ENCODE measurements at regions not wholly inside any gene's neighbourhood (a gene's known extent, or its start where the extent isn't known, plus 50 kb on each side); places are given as distances from the start of the nearest gene placed in this dataset.

GRCh38 chr13:112244061-112244460 lies 132.1 kb upstream of the SPACA7 start:
- H3K4me3 Mint-ChIP-seq = no peak overlapping the region
- Histone ChIP-seq H3K4me1 (ENCODE audit: control insufficient read depth in 1 of 2, extremely low read depth in 1 of 2, insufficient read depth in 2 of 2, low read length in 2 of 2) (no peaks in the 10 kb centered on the region), H3K4me3 (ENCODE audit: control insufficient read depth in 1 of 2, extremely low read depth in 1 of 2, low read length in 1 of 2) (no peak overlapping the region), H3K36me3 (ENCODE audit: control insufficient read depth in 2 of 2, extremely low read depth in 1 of 2, insufficient read depth in 1 of 2, low read length in 1 of 2) (no peaks in the 10 kb centered on the region), H3K27ac (ENCODE audit: low read length) (no peak overlapping the region), H3K9me3 (no peaks in the 10 kb centered on the region), H3K27me3 (replicated peaks in 1 of 2; ENCODE audit: control insufficient read depth in 2 of 2, extremely low read depth in 1 of 2, insufficient read depth in 2 of 2, low read length in 1 of 2) (peaks cover 0 to 3% of the 10 kb centered on the region in 2 experiments)
- DNase-seq (no peak), ATAC-seq (replicated peaks in 1 of 4) (no peak)
- H3K36me3 Mint-ChIP-seq = no peaks in the 10 kb centered on the region
- 72% methylated on average over 8 of the region's 11 CpGs for WGBS (ENCODE audit: insufficient coverage)
- ChIA-PET CTCF (no interaction called here), POLR2A (no interaction called here)
- H3K27me3 Mint-ChIP-seq = peaks cover 2 to 3% of the 10 kb centered on the region in 2 donors
- no peaks in the 10 kb centered on the region for H3K9me3 Mint-ChIP-seq
- H3K4me1 Mint-ChIP-seq = no peaks in the 10 kb centered on the region
- no peak overlapping the region for H3K27ac Mint-ChIP-seq

GRCh38 chr13:112244495-112245177 lies 131.5 kb upstream of the SPACA7 start:
- Histone ChIP-seq H3K27ac (ENCODE audit: low read length) (no peak overlapping the region), H3K4me1 (ENCODE audit: control insufficient read depth in 1 of 2, extremely low read depth in 1 of 2, insufficient read depth in 2 of 2, low read length in 2 of 2) (no peaks in the 10 kb centered on the region), H3K27me3 (replicated peaks in 1 of 2; ENCODE audit: control insufficient read depth in 2 of 2, extremely low read depth in 1 of 2, insufficient read depth in 2 of 2, low read length in 1 of 2) (peaks cover 0 to 5% of the 10 kb centered on the region in 2 experiments), H3K9me3 (no peaks in the 10 kb centered on the region), H3K36me3 (ENCODE audit: control insufficient read depth in 2 of 2, extremely low read depth in 1 of 2, insufficient read depth in 1 of 2, low read length in 1 of 2) (no peaks in the 10 kb centered on the region), H3K4me3 (ENCODE audit: control insufficient read depth in 1 of 2, extremely low read depth in 1 of 2, low read length in 1 of 2) (no peak overlapping the region)
- no peaks in the 10 kb centered on the region for H3K4me1 Mint-ChIP-seq
- H3K27me3 Mint-ChIP-seq = peaks cover 2 to 3% of the 10 kb centered on the region in 2 donors
- WGBS (ENCODE audit: insufficient coverage) = 75% methylated on average over 13 of the region's 16 CpGs
- H3K36me3 Mint-ChIP-seq = no peaks in the 10 kb centered on the region
- ChIA-PET POLR2A (no interaction called here), CTCF (no interaction called here)
- no peak overlapping the region for H3K4me3 Mint-ChIP-seq
- no peak for ATAC-seq (replicated peaks in 1 of 4)
- DNase-seq = no peak
- no peak overlapping the region for H3K27ac Mint-ChIP-seq
- no peaks in the 10 kb centered on the region for H3K9me3 Mint-ChIP-seq

- DNase-seq (no peak), ATAC-seq (replicated peaks in 1 of 4) (no peak)
- H3K9me3 Mint-ChIP-seq = no peaks in the 10 kb centered on the region
- H3K27ac ChIP-seq (ENCODE audit: low read length) = no peak overlapping the region
- no peaks in the 10 kb centered on the region for H3K4me1 ChIP-seq (ENCODE audit: control insufficient read depth in 1 of 2, extremely low read depth in 1 of 2, insufficient read depth in 2 of 2, low read length in 2 of 2)
- no peaks in the 10 kb centered on the region for H3K4me1 Mint-ChIP-seq
- H3K9me3 ChIP-seq = no peaks in the 10 kb centered on the region
- H3K27ac Mint-ChIP-seq = no peak overlapping the region
- no peaks in the 10 kb centered on the region for H3K36me3 Mint-ChIP-seq
- no peak overlapping the region for H3K4me3 ChIP-seq (ENCODE audit: control insufficient read depth in 1 of 2, extremely low read depth in 1 of 2, low read length in 1 of 2)
- WGBS (ENCODE audit: insufficient coverage) = 90% methylated on average over 20 of the region's 25 CpGs
- ChIA-PET POLR2A (no interaction called here), CTCF (no interaction called here)
- no peak overlapping the region for H3K4me3 Mint-ChIP-seq
- H3K36me3 ChIP-seq (ENCODE audit: control insufficient read depth in 2 of 2, extremely low read depth in 1 of 2, insufficient read depth in 1 of 2, low read length in 1 of 2) = no peaks in the 10 kb centered on the region
- H3K27me3 Mint-ChIP-seq = peaks cover 6 to 7% of the 10 kb centered on the region in 2 donors
- H3K27me3 ChIP-seq (replicated peaks in 1 of 2; ENCODE audit: control insufficient read depth in 2 of 2, extremely low read depth in 1 of 2, insufficient read depth in 2 of 2, low read length in 1 of 2) = peaks cover 0 to 10% of the 10 kb centered on the region in 2 experiments
Measured at GRCh38 chr13:112245179-112245724, 130.9 kb upstream of the SPACA7 start.

- H3K27me3 ChIP-seq (replicated peaks in 1 of 2; ENCODE audit: control insufficient read depth in 2 of 2, extremely low read depth in 1 of 2, insufficient read depth in 2 of 2, low read length in 1 of 2) = peaks cover 0 to 12% of the 10 kb centered on the region in 2 experiments
- no peak overlapping the region for H3K27ac ChIP-seq (ENCODE audit: low read length)
- H3K36me3 ChIP-seq (ENCODE audit: control insufficient read depth in 2 of 2, extremely low read depth in 1 of 2, insufficient read depth in 1 of 2, low read length in 1 of 2) = no peaks in the 10 kb centered on the region
- 56% methylated on average over 3 of the region's 9 CpGs for WGBS (ENCODE audit: insufficient coverage)
- peaks cover 6 to 8% of the 10 kb centered on the region in 2 donors for H3K27me3 Mint-ChIP-seq
- H3K36me3 Mint-ChIP-seq = no peaks in the 10 kb centered on the region
- no peak overlapping the region for H3K27ac Mint-ChIP-seq
- ChIA-PET CTCF (no interaction called here), POLR2A (no interaction called here)
- no peak overlapping the region for H3K4me3 Mint-ChIP-seq
- H3K9me3 Mint-ChIP-seq = no peaks in the 10 kb centered on the region
- no peaks in the 10 kb centered on the region for H3K9me3 ChIP-seq
- DNase-seq (no peak), ATAC-seq (replicated peaks in 1 of 4) (no peak)
- H3K4me3 ChIP-seq (ENCODE audit: control insufficient read depth in 1 of 2, extremely low read depth in 1 of 2, low read length in 1 of 2) = no peak overlapping the region
- no peaks in the 10 kb centered on the region for H3K4me1 Mint-ChIP-seq
- H3K4me1 ChIP-seq (ENCODE audit: control insufficient read depth in 1 of 2, extremely low read depth in 1 of 2, insufficient read depth in 2 of 2, low read length in 2 of 2) = no peaks in the 10 kb centered on the region
Measured at GRCh38 chr13:112245989-112246388, 130.2 kb upstream of the SPACA7 start.

GRCh38 chr13:112246731-112247470 lies 129.3 kb upstream of the SPACA7 start:
- Mint-ChIP-seq H3K27ac (no peak overlapping the region), H3K4me3 (no peak overlapping the region), H3K9me3 (no peaks in the 10 kb centered on the region), H3K4me1 (no peaks in the 10 kb centered on the region), H3K36me3 (no peaks in the 10 kb centered on the region), H3K27me3 (peaks cover 6 to 11% of the 10 kb centered on the region in 2 donors)
- Histone ChIP-seq H3K9me3 (no peaks in the 10 kb centered on the region), H3K27ac (ENCODE audit: low read length) (no peak overlapping the region), H3K4me1 (ENCODE audit: control insufficient read depth in 1 of 2, extremely low read depth in 1 of 2, insufficient read depth in 2 of 2, low read length in 2 of 2) (no peaks in the 10 kb centered on the region), H3K27me3 (replicated peaks in 1 of 2; ENCODE audit: control insufficient read depth in 2 of 2, extremely low read depth in 1 of 2, insufficient read depth in 2 of 2, low read length in 1 of 2) (peaks cover 0 to 12% of the 10 kb centered on the region in 2 experiments), H3K4me3 (ENCODE audit: control insufficient read depth in 1 of 2, extremely low read depth in 1 of 2, low read length in 1 of 2) (no peak overlapping the region), H3K36me3 (ENCODE audit: control insufficient read depth in 2 of 2, extremely low read depth in 1 of 2, insufficient read depth in 1 of 2, low read length in 1 of 2) (no peaks in the 10 kb centered on the region)
- ATAC-seq (replicated peaks in 1 of 4) = no peak
- ChIA-PET CTCF (no interaction called here), POLR2A (no interaction called here)
- WGBS (ENCODE audit: insufficient coverage) = 88% methylated on average over 19 of the region's 24 CpGs
- no peak for DNase-seq

- ChIA-PET POLR2A (no interaction called here), CTCF (no interaction called here)
- Histone ChIP-seq H3K9me3 (no peaks in the 10 kb centered on the region), H3K27ac (ENCODE audit: low read length) (no peak overlapping the region), H3K4me1 (ENCODE audit: control insufficient read depth in 1 of 2, extremely low read depth in 1 of 2, insufficient read depth in 2 of 2, low read length in 2 of 2) (no peaks in the 10 kb centered on the region), H3K4me3 (ENCODE audit: control insufficient read depth in 1 of 2, extremely low read depth in 1 of 2, low read length in 1 of 2) (no peak overlapping the region), H3K27me3 (replicated peaks in 1 of 2; ENCODE audit: control insufficient read depth in 2 of 2, extremely low read depth in 1 of 2, insufficient read depth in 2 of 2, low read length in 1 of 2) (peaks cover 0 to 12% of the 10 kb centered on the region in 2 experiments), H3K36me3 (ENCODE audit: control insufficient read depth in 2 of 2, extremely low read depth in 1 of 2, insufficient read depth in 1 of 2, low read length in 1 of 2) (no peaks in the 10 kb centered on the region)
- no peaks in the 10 kb centered on the region for H3K9me3 Mint-ChIP-seq
- no peak for ATAC-seq (replicated peaks in 1 of 4)
- H3K27ac Mint-ChIP-seq = no peak overlapping the region
- no peak overlapping the region for H3K4me3 Mint-ChIP-seq
- DNase-seq = no peak
- 83% methylated on average over 28 of the region's 31 CpGs for WGBS (ENCODE audit: insufficient coverage)
- H3K4me1 Mint-ChIP-seq = no peaks in the 10 kb centered on the region
- H3K27me3 Mint-ChIP-seq = peaks cover 5 to 15% of the 10 kb centered on the region in 2 donors
- H3K36me3 Mint-ChIP-seq = no peaks in the 10 kb centered on the region
Measured at GRCh38 chr13:112247471-112248405, 128.4 kb upstream of the SPACA7 start.
